A549 (cell line): ENCODE measurements at regions not wholly inside any gene's neighbourhood (a gene's known extent, or its start where the extent isn't known, plus 50 kb on each side); places are given as distances from the start of the nearest gene placed in this dataset.

ENCODE experiments used
- POLR2A ChIP-seq: IDR thresholded peaks from 2 replicates; pipeline ENCODE4 v1.6.1; 2012; ENCODE audit warnings: mild to moderate bottlenecking, low read length
- TF ChIP-seq, protein P1 (sequence below): IDR thresholded peaks from 2 replicates; pipeline ENCODE4 v1.6.1; 2012

DNA sequence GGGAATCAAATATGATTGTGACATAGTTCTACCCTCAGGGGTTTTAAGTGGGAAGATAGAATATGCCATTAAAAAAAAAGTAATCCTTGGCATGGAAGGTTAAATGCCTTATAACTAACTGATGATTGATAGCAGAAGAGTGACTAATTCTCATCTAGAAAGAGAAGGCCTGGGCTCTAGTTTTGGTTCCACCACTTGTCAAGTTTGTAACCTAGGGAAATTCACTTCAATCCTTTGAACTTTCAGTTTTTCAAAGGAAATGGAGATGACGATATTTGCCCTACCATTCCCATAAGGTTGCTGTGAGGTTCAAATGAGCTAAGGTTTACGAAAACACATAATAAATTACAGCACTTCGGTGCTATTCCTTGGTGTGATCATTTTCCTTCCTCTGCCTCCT lies 88.5 kb downstream of the GPR88 start:
- TF ChIP-seq, protein P1, sequence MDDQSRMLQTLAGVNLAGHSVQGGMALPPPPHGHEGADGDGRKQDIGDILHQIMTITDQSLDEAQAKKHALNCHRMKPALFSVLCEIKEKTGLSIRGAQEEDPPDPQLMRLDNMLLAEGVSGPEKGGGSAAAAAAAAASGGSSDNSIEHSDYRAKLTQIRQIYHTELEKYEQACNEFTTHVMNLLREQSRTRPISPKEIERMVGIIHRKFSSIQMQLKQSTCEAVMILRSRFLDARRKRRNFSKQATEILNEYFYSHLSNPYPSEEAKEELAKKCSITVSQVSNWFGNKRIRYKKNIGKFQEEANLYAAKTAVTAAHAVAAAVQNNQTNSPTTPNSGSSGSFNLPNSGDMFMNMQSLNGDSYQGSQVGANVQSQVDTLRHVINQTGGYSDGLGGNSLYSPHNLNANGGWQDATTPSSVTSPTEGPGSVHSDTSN: no peak
- TF ChIP-seq POLR2A: no peak
